ENCODE measurements at regions not wholly inside any gene's neighbourhood (a gene's known extent, or its start where the extent isn't known, plus 50 kb on each side); places are given as distances from the start of the nearest gene placed in this dataset.

GRCh38 chr5:6861036-6861435, 147.8 kb downstream of the TENT4A start:
- Histone ChIP-seq H4K5ac (ENCODE audit: insufficient read length, low read depth, low read length) (no peak overlapping the region), H3K4ac (replicated peaks; ENCODE audit: insufficient read length, low read depth, low read length) (no peak overlapping the region)
- FAIRE-seq = no peak
- TF ChIP-seq, protein P1, sequence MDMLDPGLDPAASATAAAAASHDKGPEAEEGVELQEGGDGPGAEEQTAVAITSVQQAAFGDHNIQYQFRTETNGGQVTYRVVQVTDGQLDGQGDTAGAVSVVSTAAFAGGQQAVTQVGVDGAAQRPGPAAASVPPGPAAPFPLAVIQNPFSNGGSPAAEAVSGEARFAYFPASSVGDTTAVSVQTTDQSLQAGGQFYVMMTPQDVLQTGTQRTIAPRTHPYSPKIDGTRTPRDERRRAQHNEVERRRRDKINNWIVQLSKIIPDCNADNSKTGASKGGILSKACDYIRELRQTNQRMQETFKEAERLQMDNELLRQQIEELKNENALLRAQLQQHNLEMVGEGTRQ (IDR thresholded peaks at IDR 0.05; ENCODE audit: low read length) = no peak
- no peak for TF ChIP-seq SIRT6 (IDR thresholded peaks at IDR 0.05; ENCODE audit: low read length)
- no peak for TF ChIP-seq POLR2AphosphoS5 (IDR thresholded peaks at IDR 0.05; ENCODE audit: low read depth, low read length)
- no peak for TF ChIP-seq CTBP2 (IDR thresholded peaks at IDR 0.05; ENCODE audit: borderline replicate concordance, insufficient read depth, insufficient read length, low read length)
- no peak for TF ChIP-seq CBX5 (IDR thresholded peaks at IDR 0.05; ENCODE audit: low read depth, low read length)
- no peak for TF ChIP-seq SRF (IDR thresholded peaks at IDR 0.05; ENCODE audit: low read depth, low read length)
- TF ChIP-seq, protein P2, sequence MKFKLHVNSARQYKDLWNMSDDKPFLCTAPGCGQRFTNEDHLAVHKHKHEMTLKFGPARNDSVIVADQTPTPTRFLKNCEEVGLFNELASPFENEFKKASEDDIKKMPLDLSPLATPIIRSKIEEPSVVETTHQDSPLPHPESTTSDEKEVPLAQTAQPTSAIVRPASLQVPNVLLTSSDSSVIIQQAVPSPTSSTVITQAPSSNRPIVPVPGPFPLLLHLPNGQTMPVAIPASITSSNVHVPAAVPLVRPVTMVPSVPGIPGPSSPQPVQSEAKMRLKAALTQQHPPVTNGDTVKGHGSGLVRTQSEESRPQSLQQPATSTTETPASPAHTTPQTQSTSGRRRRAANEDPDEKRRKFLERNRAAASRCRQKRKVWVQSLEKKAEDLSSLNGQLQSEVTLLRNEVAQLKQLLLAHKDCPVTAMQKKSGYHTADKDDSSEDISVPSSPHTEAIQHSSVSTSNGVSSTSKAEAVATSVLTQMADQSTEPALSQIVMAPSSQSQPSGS (IDR thresholded peaks at IDR 0.05; ENCODE audit: low read length) = no peak
- TF ChIP-seq RBBP5 (IDR thresholded peaks at IDR 0.05; ENCODE audit: borderline replicate concordance, low read depth, low read length) = no peak
- TF ChIP-seq CHD2 (IDR thresholded peaks at IDR 0.05; ENCODE audit: low read length) = no peak
- TF ChIP-seq TEAD4 (IDR thresholded peaks at IDR 0.05; ENCODE audit: low read depth, low read length) = no peak
- no peak for TF ChIP-seq RFX5 (IDR thresholded peaks at IDR 0.05; ENCODE audit: borderline replicate concordance, low read depth, low read length)

More at GRCh38 chr5:6861036-6861435, 147.8 kb downstream of the TENT4A start:
- Histone ChIP-seq H2AFZ (ENCODE audit: low read length) (no peak overlapping the region), H3K36me3 (ENCODE audit: control insufficient read depth in 2 of 4, insufficient read depth in 4 of 4, low read length in 3 of 4) (no peaks in the 10 kb centered on the region), H3K4me3 (ENCODE audit: extremely low read depth in 1 of 4, insufficient read depth in 2 of 4, low read depth in 3 of 4, low read length in 4 of 4) (no peak overlapping the region), H3K27ac (ENCODE audit: low read depth, low read length) (no peak overlapping the region), H3K18ac (ENCODE audit: extremely low read depth, low read length) (no peak overlapping the region), H2BK12ac (ENCODE audit: low read depth, low read length) (no peak overlapping the region), H3K4me2 (ENCODE audit: insufficient read depth in 1 of 2, low read depth in 2 of 2, low read length in 2 of 2) (no peak overlapping the region), H3K23ac (ENCODE audit: insufficient read length) (no peak overlapping the region), H3K27me3 (replicated peaks in 1 of 4; ENCODE audit: control insufficient read depth in 3 of 4, extremely low read depth in 1 of 4, insufficient read depth in 3 of 4, low read length in 3 of 4) (no peaks in the 10 kb centered on the region), H2BK15ac (ENCODE audit: low read length) (no peak overlapping the region), H3K9me3 (ENCODE audit: insufficient read depth in 2 of 2, low read depth in 1 of 2, low read length in 1 of 2) (peaks cover 4 to 5% of the 10 kb centered on the region in 2 experiments; a peak in 3 of 4 replicates), H2BK20ac (ENCODE audit: low read length) (no peak overlapping the region), H3K9ac (replicated peaks in 1 of 4; ENCODE audit: extremely low read depth in 1 of 4, low read depth in 3 of 4, low read length in 3 of 4) (no peak overlapping the region), H3K23me2 (ENCODE audit: low read depth, low read length) (no peaks in the 10 kb centered on the region), H2BK5ac (ENCODE audit: low read depth, low read length) (no peak overlapping the region), H3K79me1 (ENCODE audit: low read depth, low read length) (no peaks in the 10 kb centered on the region; the same call in 1 of the 2 replicates), H3K4me1 (replicated peaks in 1 of 4; ENCODE audit: control insufficient read depth in 3 of 4, insufficient read depth in 4 of 4, low read length in 3 of 4) (no peaks in the 10 kb centered on the region), H3K79me2 (ENCODE audit: control insufficient read depth in 1 of 2, insufficient read depth in 2 of 2, low read length in 2 of 2) (no peaks in the 10 kb centered on the region), H3K14ac (ENCODE audit: insufficient read length) (no peak overlapping the region), H2AK5ac (ENCODE audit: low read depth, low read length) (no peak overlapping the region), H3K56ac (replicated peaks; ENCODE audit: insufficient read length, low read depth, low read length) (no peak overlapping the region), H4K20me1 (replicated peaks in 1 of 2; ENCODE audit: control insufficient read depth in 1 of 2, insufficient read depth in 2 of 2, low read length in 2 of 2) (no peaks in the 10 kb centered on the region), H2BK120ac (replicated peaks; ENCODE audit: low read depth, low read length) (no peak overlapping the region), H4K91ac (replicated peaks; ENCODE audit: insufficient read length, low read length) (no peak overlapping the region), H4K8ac (ENCODE audit: extremely low read depth, insufficient read depth, low read length) (no peak overlapping the region)
- no peak for DNase-seq (ENCODE audit: low read depth in 1 of 2, low spot score in 2 of 2)
- ChIA-PET POLR2A (ENCODE audit: partially characterized antibody) (no interaction called here), CTCF (ENCODE audit: partially characterized antibody) (interaction anchor here (1.5 kb wide), 1 partner anchor 13 kb away, joined by 3 read pairs; no protein-coding TSS in a partner anchor)
- WGBS, 2 experiments (ENCODE audit: extremely low coverage in 1 of 2, insufficient coverage in 1 of 2, insufficient read length in 1 of 2, insufficient replicate concordance in 2 of 2, low coverage in 1 of 2, low lambda C conversion rate in 2 of 2, missing lambda C conversion rate in 1 of 2) = 87% methylated on average over 3 of the region's 3 CpGs; no CpG with 5 or more reads in 1 of the 2 experiments

All from H1 (cell line).